ENCODE measurements at regions not wholly inside any gene's neighbourhood (a gene's known extent, or its start where the extent isn't known, plus 50 kb on each side); places are given as distances from the start of the nearest gene placed in this dataset.

DNA sequence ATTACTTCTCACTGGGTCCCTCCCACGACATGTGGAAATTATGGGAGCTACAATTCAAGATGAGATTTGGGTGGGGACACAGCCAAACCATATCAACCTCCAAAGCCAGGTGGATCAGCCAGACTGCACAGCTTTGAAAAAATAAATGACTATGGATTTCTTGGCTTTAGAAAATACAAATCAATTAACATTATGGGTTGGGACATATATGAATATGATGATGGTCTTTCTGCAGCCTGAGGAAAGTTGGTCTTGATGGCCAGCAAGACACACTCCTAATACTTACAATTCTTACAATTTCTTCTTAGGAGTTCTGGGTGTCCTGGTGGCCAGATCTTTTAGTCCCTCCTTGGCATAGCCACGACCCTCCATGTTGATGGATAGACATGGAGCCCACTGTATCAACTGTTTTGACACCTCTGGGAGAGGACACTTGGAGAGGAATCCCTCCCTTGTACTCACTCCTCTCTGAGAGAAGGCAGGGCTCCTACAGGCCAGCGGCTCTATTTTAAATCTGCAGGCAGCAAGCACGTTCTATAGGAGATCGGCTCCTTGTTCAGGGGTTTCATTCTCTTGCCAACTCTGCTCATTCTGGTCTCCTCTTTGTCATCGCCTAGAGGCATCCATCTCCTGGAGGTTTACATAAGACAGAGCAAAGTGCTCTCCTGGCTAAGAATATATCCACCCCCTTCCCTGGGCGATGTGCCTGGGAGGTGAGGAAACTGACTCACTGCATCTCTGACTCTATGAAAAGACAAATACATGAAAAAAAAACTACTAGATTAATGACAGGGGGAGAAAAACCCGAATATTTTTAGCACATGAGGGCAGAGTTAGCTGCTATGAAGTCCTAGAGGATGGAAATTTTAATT is 145.9 kb downstream of the CARTPT start:
- DNase-seq (ENCODE audit: low read depth in 3 of 3), result no peak

DNA sequence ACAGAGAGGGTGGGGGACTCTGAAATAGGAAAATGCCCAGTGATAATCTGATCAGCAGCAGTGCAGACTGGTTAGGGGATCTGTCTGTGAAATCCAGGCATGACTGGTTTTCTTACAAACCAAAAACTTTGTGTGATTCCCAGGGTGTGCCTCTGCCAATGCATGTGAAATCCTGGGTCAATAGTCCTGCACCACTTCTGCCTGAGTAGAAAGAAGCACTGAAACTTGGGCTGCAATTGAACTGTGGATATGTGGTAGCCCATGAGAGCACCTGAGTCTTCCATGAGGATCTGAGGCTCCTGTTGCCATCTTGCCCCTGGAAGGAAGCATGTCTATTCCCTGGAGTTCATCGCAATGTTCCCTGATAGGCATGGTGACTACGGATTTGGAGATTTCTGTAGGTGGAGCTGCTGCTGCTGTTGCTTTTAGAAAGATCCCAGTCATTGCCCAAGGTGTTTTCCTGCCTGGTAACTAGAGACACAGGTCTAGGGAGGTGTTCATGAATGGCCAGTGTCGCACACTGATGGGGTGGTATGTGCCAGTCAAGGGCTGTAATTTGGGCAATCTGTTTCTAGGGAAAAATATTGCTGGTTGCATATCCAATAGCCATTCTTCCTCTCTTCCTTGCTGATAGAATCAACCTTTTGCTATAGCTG is 146.7 kb downstream of the CARTPT start:
- no peak for DNase-seq (ENCODE audit: low read depth in 3 of 3)

DNA sequence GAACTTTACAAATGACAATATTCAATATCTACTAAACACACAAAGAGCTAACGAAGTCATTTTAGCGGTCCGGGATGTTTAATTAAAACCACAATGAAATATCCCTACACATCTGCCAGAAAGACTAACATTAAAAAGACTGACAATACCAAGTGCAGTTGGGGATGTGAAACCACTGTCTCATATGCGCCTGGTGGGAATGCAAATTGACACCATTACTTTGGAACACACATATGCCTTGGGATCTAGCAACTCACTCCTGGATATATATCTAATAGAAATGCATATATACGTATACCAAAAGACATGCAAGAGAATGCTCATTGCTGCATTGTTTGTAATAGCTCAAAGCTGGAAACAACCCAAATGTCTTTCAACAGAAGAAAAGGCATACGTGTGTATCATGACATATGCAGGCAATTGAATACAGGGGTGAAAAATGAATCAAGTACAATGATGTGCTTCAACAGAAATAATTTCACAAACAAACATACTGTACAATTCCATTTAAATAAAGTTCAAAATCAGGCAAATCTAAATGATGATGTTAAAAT is 153.3 kb downstream of the CARTPT start:
- no peak for DNase-seq (ENCODE audit: low read depth in 3 of 3)

DNA sequence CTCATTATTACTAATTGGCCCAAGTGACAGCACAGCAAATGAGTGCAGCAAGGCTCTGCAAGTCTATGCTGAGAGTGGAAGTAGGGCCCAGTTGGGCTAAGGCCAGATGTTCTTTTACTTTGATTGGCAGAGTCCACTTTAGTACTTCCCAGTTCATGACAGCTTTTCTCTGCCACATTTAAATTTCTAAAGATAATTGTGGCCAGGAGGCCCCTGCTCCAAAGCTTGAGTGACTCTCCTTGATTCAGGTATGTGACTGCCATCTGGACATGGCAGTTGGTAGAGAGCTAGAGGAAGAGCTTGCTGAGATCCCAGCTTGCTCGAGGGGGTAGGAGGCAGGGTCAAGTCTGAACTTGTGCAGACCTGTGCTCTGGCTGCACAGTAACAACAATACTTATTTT is 154.1 kb downstream of the CARTPT start:
- no peak for DNase-seq (ENCODE audit: low read depth in 3 of 3)

DNA sequence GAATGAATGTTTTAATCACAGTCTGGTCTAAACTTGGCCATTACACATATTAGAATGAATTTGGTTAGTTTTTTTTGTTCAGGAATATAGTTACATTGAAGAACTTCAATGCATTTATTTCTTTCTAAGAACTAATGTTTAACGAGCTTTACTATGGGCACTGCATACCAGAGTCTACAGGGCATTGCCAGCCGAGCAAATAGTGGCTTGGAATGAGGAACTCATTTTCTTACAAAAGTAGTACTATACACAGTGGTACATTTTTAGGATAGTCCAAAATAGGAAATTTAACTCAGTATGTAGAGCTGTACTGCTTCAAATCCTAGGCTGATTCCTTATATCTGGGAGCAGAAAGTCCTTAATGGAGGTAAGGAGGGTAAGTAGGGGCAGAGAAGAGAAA is 155.4 kb downstream of the CARTPT start:
- no peak for DNase-seq (ENCODE audit: low read depth in 3 of 3)

DNA sequence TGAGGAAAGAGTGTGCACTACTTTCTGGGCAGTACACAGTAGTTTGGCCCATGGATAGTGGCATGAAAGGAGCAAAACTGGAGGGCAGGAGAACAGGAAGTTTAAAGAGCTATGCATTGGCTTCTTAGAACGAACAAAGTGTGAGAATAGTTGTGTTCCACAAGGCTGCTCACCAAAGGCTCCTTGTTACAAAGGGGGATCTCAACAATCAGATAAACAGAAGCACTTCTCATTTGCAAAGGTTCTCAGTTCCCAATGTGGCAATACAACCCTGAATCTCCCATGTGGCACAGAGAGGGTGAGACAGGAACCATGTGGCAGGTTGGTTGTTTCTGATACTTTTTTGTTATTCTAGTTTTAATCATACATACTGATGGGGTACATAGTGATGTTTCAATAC is 158.4 kb downstream of the CARTPT start:
- no peak for DNase-seq (ENCODE audit: low read depth in 3 of 3)

DNA sequence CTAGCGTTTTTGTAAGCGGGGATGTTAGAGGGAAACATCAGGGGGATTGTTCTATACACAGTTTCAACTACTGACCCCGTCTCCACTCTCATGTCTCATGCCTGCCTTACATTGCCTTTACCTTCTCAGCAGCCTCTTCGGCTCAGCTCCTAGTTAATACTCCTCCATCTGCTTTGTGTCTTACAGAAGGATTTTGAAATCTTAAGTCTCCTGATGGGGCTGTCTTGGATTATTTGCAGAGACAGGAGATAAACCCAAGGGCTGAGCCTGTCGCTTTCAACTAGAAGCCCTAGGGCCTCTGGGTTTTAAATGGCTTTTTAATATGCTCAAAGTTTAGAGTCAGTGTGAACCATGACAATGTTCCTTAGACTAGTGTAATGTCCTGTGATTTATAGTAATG is 161.5 kb downstream of the CARTPT start:
- no peak for DNase-seq (ENCODE audit: low read depth in 3 of 3)

DNA sequence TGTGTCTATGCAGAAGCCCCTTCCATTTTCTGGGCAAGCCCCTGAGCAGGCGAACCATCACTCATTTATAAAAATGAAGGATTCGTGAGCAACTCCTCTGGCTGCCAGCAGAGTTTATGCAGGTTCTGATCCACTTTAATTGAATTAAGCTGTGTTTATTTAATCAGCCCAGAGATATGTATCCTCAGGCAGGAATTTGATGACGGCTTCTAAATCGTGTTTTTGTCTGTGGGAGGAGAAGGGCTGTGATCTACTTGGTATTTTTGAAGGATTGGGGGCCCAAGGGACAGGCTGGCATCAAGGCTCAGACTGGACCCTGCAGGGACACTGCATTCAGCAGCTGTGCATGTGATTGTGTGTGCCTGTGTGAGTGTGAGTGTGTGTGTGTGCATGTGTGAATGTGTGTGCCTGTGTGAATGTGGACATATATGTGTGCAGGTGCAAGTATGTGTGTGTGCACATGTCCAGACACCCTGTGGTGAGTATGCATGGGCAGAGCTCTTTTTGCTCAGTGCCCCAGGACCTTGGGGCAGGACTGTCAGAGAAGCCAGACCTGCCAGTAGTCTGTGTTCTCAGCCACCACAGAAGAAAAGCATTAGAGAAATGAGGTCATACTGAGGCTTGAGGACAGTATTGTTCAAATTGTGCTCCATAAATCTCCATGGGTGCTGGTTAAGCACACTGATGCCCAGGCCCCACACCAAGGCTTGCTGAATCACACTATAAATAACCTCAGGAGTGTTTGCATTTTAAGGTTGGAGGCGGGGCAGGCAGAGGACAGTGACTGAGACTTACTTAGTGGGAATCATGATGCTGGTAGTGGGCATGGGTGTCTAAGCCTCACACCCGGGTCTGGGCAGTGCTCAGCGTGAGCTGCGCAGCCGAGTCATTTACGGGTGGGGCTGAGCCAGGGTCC is 164.0 kb downstream of the CARTPT start:
- no peak for DNase-seq (ENCODE audit: low read depth in 3 of 3)

DNA sequence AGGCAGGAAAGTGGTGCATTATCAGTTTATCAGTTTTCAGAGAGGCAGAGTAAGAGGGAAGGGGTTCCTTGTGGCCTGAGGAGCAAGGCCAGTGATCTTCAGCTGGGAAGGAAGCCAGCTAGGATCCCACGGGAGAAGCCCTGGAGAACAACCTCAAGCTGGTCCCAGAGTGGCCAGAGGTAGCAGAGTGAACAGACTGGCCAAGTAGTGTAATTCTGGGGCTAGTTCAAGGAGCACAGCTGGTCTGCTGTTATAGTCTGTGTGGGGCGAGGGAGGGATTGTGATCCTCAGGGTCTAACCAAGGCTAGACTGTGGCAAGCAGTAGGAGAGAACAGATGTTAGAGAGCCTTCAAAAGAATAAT is 164.6 kb downstream of the CARTPT start:
- no peak for DNase-seq (ENCODE audit: low read depth in 3 of 3)

DNA sequence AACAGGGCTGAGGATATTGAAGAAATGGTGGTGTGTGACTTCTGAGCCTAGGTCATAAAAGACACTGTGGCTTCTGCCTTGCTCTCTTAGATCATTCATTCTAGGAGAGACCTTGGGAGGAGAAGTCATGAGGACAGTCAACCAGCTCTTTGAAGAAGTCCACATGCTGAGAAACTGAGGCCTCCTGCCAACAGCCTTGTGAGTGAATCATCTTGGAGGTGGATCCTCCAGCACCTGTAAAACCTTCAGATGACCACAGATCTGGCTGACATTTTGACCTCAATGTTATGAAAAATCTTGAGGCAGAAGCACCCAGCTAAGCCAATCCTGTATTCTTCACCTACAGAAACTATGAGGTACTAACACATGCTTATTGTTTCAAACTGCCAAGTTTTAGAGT is 165.9 kb downstream of the CARTPT start:
- no peak for DNase-seq (ENCODE audit: low read depth in 3 of 3)

DNA sequence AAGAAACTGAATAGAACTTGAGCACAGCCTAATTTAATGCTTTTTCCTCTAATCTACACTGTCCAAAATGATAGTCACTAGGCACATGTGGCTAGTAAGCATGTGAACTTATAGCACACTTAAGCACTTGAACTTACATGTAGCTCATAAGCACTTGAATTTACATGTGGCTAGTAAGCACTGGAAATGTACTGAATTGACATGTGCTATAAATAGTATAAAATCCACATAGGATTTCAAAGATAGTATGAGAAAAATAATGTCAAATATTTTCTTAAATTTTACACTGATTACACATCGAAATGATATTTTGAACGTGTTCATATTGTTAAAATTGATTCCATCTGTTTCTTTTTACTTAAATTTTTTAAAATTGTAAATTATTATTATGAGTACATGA is 167.3 kb downstream of the CARTPT start:
- DNase-seq (ENCODE audit: low read depth in 3 of 3), result no peak

DNA sequence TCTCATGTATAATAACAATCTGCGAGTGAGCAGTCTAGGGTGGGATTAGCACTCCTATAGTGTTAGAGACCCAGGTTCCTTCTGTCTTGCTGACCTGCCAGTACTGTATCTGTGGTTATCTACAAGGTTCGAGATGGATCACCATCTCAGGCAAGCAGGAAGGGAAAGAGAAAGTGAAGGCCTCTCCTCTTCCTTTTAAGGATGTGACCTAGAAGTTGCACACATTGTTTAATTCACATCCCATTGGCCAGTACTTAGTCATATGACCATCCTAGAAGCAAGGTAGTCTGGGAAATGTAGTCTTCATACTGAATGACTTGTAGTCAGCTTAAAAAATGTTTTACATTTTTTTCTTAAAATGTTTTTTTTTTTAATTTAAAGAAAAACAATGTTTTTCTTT is 168.6 kb downstream of the CARTPT start:
- DNase-seq (ENCODE audit: low read depth in 3 of 3), result no peak

DNA sequence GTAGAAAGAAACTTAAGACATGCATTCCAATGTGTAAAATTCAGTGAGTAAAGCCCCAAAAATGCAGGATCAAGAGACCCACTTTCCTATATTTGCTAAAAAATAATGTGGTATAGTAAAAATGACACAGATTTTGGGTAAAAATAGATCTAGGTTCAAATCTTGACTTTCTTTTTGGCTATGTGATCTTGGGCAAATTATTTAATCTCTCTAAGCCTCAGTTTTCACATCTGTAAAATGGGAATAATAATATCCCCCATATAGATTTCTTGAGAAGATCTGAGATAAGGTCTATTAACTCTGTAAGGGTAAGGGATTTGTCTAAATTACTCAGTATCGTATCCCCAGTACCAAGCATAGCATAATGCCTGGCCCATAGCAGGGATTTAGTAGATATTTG is 172.3 kb downstream of the CARTPT start:
- DNase-seq (ENCODE audit: low read depth in 3 of 3), result no peak

DNA sequence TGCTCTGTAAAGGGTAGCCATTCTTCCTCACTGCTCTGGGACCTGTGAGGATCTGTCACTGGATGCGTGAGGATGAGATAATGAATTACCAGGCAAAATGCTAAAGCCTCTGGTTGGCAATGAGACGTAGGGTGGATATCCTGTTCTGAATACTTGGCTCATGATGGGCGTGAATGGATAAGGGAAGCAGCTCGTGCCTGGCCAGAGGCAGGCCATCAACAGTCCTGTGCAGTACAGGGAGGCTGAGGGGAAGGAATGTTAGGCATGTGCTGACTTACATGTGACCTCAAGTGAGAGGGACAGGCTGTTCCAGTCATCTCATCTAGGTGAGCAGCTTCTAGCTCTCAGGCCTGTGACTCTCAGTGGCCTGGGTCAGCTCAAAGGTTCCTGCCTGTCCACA is 172.8 kb downstream of the CARTPT start:
- DNase-seq (ENCODE audit: low read depth in 3 of 3), result no peak

DNA sequence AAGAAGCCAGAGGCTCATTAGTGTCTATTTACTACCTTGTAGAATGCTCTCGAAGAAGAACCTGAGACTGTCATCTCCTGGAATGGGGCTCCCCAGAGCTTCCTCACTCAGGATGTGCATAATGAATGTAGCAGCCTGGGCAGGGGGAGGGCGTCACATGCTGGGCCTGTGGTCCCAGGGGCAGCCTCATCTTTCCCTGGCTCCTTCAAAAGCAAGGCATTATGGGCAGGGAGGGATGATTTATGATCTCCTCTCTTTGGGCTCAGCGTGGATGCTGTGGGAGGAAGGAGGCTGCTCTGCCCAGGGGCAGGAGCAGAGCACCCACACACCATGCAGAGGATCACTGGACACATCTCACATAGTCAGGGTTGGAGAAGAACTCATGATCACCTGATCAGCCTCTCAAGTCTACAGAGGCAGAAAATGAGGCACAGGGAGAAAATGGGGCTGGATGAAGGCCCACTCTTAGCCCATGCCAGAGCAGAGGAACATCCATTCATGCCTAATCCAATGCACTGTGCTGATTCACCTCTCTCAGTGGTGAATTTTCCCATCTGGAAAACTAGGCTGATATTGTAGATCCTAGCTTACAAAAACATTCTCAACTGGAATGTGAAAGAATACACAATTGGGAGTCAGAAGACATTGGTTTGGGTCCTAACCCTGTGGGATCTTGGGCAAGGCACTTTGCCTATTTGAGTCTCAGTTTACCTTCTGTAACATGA is 173.7 kb downstream of the CARTPT start:
- DNase-seq (ENCODE audit: low read depth in 3 of 3), result no peak

DNA sequence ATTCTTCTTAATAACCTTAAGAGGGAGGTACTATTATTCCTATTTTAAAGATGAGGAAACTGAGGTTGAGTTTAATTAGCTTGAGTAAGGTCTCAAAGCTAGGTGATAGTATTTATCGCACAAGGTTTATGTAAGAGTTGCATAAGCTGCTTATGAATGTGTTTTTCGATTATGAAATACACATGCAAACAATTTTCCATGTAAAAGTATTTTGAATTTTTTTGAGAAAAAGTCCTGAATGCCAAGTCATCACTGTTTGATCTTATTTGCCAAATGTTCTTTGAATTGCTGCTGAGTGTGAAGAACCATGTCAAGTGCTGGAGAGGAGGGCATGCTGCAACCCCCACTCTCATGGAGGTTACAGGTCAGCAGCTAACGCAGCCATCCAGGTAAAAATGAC is 174.4 kb downstream of the CARTPT start:
- DNase-seq (ENCODE audit: low read depth in 3 of 3), result no peak

DNA sequence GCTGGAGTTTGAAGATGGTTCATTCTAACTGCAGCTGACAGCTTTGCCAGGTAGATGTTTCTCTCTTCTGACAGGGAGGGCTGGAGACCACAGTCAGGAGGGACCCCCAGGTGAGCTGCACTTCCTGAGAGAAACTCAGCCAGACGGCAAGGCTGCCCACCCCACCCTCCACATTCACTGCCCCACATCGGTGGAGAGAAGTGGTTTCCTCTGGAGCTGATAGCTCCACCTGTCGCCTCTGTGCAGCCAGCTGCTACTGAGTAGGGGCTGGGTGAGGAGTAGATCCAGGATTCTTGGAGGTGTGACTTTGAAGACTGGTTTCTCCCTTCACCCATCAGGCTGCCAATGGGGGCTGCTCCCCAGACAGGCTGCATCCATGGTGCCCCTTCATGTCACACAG is 175.0 kb downstream of the CARTPT start:
- DNase-seq (ENCODE audit: low read depth in 3 of 3), result no peak

DNA sequence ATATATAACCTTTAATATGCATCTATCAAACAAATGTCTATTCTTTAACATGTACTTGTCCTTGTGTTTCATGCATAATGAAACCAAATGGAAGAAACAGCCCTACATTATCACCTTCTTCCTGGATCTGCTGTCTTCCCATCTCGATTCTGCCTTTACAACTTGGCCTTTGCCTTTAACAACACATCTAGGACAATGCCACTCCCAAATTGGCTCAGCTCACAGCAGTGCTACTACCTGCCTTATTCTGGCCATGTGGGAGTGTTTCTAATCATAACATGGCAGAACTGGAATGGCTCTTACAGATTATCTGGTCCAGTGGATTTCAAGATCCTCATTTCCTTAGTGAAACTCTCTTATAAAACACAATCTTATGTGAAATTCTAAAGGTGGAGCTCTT is 176.5 kb downstream of the CARTPT start:
- no peak for DNase-seq (ENCODE audit: low read depth in 3 of 3)

DNA sequence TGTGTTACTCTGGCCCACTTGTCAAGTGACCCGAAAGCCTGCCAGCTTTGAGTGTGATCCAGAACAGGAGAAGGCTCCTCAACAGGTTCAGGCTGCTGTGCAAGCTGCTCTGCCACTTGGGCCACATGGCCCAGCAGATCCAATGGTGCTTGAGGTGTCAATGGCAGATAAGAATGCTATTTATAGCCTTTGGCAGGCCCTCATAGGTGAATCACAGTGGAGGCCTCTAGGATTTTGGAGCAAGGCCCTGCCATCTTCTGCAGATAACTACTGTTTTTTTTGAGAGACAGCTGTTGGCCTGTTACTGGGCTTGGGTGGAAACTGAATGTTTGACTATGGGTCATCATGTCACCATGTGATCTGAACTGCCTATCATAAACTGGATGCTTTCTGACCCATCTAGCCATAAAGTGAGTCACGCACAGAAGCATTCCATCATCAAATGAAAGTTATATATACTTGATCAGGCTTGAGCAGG is 180.8 kb downstream of the CARTPT start:
- no peak for DNase-seq (ENCODE audit: low read depth in 3 of 3)

DNA sequence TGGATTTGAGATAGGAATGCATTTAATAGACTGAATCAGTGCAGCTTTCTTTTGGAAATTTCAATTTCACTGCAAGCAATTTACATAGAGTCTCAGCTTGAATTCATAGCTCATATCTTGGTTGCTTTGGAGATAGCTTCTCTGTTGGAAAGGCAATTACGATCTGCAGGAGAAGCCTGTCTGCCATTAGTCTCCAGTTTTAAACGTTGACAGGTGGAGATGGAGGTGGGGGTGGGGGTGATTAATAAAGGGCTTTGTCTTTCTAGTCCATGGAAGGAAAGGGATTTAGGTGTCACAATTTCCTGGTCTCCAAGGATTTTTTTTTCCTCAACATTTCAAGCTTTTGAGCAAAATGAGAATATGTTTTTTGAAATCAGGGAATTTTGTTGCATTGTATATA is 184.7 kb downstream of the CARTPT start:
- no peak for DNase-seq (ENCODE audit: low read depth in 3 of 3)

DNA sequence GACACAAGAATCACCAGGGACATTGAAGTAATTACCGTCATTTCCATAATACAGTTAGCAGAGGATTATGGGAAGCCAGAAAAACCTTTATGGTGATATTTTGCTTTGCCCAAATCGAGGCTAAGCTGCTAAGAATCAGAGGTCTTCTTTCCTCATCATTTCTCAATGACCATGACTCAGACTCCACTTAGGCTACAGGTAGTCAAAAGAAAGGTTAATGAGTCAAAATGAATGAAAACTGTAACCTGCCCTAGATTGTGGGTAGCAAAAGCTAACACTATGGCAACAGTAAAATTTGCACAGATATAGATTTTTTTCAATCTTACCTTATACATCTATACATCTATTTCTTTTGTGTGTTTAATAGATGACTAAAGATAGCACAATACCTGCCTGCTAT is 185.8 kb downstream of the CARTPT start:
- no peak for DNase-seq (ENCODE audit: low read depth in 3 of 3)

Data from stimulated activated CD4-positive, alpha-beta T cell treated with anti-CD3 and anti-CD28 coated beads, TNF-alpha, amount 100 ng/mL, for 24 hours (primary cell).